ENCODE measurements at regions not wholly inside any gene's neighbourhood (a gene's known extent, or its start where the extent isn't known, plus 50 kb on each side); places are given as distances from the start of the nearest gene placed in this dataset.

DNA sequence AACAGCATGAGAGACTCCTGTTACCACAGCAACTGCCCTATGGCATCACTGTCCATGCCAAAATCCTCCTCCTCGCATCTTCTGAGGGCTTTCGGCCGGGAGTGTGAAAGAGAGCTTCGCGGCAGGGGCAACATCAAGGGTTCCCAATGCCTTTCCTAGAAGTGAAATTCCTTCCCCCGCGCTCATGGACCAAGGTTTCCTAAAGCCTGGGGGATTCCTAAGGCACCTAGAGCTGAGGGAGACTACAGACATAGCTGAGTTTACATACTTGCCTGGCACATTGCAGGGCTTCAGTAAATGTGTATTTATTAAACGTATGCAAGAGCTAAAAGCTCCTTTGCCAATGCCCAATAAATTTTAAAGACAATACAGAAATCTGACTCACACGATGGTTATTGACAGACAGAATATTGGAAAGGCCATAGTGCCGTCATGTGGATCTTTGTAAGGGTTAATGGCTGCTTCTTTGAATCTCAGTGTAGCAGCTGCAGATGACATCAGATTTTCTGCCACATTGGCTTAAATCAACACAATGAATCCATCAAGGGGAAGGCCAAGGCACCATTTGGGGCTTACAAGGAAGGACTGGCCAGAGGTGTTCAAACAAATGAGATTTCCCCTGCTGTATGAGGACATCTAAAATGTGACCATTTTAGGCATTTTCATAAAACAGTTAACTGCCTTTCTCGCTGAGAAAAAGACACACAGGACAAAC is 281.2 kb upstream of the JARID2 start:
- DNase-seq (ENCODE audit: low read depth), result no peak
- TF ChIP-seq, protein P1, sequence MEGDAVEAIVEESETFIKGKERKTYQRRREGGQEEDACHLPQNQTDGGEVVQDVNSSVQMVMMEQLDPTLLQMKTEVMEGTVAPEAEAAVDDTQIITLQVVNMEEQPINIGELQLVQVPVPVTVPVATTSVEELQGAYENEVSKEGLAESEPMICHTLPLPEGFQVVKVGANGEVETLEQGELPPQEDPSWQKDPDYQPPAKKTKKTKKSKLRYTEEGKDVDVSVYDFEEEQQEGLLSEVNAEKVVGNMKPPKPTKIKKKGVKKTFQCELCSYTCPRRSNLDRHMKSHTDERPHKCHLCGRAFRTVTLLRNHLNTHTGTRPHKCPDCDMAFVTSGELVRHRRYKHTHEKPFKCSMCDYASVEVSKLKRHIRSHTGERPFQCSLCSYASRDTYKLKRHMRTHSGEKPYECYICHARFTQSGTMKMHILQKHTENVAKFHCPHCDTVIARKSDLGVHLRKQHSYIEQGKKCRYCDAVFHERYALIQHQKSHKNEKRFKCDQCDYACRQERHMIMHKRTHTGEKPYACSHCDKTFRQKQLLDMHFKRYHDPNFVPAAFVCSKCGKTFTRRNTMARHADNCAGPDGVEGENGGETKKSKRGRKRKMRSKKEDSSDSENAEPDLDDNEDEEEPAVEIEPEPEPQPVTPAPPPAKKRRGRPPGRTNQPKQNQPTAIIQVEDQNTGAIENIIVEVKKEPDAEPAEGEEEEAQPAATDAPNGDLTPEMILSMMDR (IDR thresholded peaks at IDR 0.05; ENCODE audit: insufficient read depth, low read depth, low read length, missing control alignments), result no peak
- no peak overlapping the region for H3K4me3 ChIP-seq (ENCODE audit: low read length)

DNA sequence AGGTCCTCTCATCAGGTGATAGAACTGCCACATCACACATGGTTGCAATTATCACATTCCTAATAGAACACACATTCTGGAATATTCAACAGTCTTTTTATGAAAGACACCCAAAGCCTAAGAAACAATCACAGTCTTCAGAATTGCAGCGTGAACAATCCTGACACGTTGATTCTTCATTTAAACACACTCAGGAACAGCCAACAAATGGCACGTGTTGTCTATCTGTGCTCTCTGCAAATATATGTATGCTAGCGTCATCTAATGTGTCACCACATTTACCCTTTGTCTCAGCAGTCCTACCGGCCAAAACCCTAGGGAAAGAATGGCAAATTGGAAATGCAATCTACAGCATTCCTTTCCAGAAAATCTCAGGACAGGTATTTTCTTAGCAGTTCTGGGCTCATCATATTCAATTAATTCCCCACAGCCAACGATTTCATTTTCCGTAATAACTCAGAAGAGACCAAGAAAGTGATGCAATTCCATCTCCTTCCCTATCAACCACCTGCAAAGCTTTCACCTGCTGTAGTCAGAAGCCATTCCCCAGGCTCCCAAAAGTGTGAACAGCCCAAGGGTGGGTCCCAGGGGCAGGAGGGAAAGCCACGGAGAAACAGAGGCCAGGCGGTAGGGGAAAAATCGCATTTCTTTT is 280.3 kb upstream of the JARID2 start:
- no peak overlapping the region for H3K4me3 ChIP-seq (ENCODE audit: low read length)
- no peak for DNase-seq (ENCODE audit: low read depth)
- TF ChIP-seq, protein P1 (IDR thresholded peaks at IDR 0.05; ENCODE audit: insufficient read depth, low read depth, low read length, missing control alignments), result no peak

DNA sequence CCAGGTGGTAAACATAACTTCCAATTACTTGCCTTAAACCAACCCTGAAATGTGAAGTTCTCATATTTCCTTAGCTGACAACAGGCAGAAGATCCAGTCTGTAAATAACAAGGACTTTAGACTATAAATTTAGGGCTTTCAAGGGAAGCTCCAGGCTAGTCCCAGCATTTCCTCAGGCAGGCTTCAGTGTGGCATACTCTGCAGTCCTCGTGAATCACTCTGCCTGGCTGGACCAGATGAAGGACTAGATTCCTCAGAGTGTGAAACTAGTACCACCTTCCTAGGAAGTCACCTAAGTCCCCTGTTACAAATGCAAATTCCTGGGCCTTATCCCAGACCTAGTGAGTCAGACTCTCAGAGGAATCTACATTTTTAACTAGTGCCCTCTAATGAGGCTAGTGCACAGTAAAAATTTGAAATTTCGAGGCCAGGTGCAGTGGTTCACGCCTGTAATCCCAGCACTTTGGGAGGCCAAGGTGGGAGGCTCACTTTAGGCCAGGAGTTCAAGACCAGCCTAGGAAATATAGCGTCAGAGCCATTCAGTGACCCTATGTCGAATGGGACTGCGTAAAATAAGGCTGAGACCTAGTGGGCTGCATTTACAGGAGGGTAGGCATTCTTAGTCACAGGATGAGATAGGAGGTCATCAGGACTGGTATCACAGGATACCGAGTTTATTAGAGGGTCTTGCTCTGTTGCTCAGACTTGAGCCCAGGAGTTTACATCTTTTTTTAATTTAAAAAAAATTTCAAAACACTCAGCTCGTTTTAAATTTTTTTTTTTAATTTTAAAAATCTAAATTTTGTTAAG is 279.6 kb upstream of the JARID2 start:
- peak; percentile 48 for DNase-seq (ENCODE audit: low read depth)
- no peak overlapping the region for H3K4me3 ChIP-seq (ENCODE audit: low read length)
- TF ChIP-seq, protein P1 (IDR thresholded peaks at IDR 0.05; ENCODE audit: insufficient read depth, low read depth, low read length, missing control alignments), result no peak

DNA sequence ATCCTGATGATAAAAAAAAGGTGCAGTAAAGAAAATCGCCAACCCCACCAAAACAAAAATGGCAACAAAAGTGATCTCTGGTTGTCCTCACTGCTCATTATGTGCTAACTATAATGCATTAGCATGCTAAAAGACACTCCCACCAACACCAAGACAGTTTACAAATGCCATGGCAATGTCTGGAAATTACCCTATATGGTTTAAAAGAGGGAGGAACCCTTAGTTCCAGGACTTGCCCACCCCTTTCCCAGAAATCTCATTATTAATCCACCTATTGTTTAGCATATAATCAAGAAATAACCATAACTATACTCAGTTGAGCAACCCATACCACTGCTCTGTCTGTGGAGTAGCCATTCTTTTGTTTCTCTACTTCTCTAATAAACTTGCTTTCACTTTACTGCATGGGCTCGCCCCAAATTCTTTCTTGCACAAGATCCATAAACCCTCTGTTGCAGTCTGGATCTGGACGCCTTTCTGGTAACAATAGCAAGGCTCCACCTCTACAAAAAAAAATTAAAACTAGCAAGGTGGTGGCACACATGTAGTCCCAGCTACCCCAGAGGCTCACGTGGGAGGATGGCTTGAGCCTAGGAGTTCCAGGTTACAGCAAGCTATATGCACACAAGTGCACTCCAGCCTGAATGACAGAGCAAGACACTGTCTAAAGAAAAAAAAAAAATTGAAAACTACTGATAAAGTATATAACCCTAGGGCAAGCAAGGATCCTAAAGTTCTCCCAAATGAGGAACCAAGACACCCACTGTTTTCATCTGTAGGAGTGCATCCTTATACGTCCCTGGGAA is 278.8 kb upstream of the JARID2 start:
- no peak for DNase-seq (ENCODE audit: low read depth)
- H3K4me3 ChIP-seq (ENCODE audit: low read length), result no peak overlapping the region

DNA sequence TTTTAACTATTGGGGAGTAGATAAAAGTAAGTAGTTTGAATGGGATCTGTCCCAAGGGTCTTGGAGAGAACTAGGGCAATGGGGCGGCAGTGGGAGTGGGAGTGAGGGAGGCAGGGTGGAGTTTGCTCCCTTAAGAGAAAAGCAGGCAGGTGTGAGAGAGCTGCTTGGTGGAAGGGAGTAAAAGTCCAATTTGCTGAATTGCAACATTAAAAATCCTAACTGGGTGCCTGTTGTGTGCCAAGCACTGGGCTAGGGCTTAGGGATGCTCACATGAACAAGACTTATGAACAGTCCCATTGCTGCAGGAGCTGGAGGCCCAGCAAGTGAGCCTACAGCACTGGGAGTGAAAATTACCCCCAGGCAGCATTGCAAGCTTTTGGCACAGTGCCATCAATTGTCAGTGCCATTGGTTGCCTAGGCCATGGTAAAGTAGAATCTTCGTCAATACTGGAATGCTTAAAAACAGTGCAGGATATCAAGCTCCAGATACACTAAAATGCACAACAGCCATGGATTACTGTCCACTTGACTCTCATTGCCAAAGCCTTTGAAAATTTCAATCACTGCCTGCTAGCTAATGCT is 277.7 kb upstream of the JARID2 start:
- no peak overlapping the region for H3K4me3 ChIP-seq (ENCODE audit: low read length)
- TF ChIP-seq, protein P1 (IDR thresholded peaks at IDR 0.05; ENCODE audit: insufficient read depth, low read depth, low read length, missing control alignments), result no peak
- no peak for DNase-seq (ENCODE audit: low read depth)

More for the DNA sequence above, 278.8 kb upstream of the JARID2 start:
- TF ChIP-seq, protein P1 (IDR thresholded peaks at IDR 0.05; ENCODE audit: insufficient read depth, low read depth, low read length, missing control alignments), result no peak

DNA sequence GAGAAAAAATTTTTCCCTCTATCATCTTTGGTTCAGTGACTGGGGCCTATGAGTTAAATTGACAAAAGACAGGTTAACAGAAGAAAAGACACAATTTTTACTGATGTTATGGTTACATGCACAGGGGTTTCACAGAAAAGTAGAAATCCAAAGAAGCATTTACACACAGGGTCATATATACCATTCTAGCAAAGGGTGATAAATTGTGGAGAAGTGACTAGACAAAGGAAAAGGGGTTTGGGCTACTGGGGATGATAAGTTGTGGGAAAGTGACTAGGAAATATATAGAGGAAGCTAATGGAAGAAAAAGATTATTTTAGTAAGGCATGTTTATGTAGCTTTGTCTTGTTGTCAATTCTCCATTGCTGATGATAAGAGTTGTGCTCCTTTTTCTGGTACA is 276.7 kb upstream of the JARID2 start:
- H3K4me3 ChIP-seq (ENCODE audit: low read length), result no peak overlapping the region
- TF ChIP-seq, protein P1 (IDR thresholded peaks at IDR 0.05; ENCODE audit: insufficient read depth, low read depth, low read length, missing control alignments), result no peak
- DNase-seq (ENCODE audit: low read depth), result no peak
